ENCODE measurements at regions not wholly inside any gene's neighbourhood (a gene's known extent, or its start where the extent isn't known, plus 50 kb on each side); places are given as distances from the start of the nearest gene placed in this dataset.

- ATAC-seq, result no peak
- H3K36me3 ChIP-seq, result no peaks in the 10 kb centered on the region
- no peaks in the 10 kb centered on the region for H3K9me3 ChIP-seq
- peaks cover 0 to 5% of the 10 kb centered on the region in 2 donors for H3K27me3 ChIP-seq
- no peaks in the 10 kb centered on the region for H3K4me1 ChIP-seq
- intact Hi-C loops (cut with DNase I), result no loop called here
- H3K27ac ChIP-seq, result no peak overlapping the region
- TF ChIP-seq CTCF (IDR thresholded peaks at IDR 0.05), result no peak
- no peak for DNase-seq
- no peak overlapping the region for H3K4me3 ChIP-seq
These were observed 82.8 kb upstream of the MRPS22 start for GRCh38 chr3:139260793-139261736.

GRCh38 chr3:139261754-139262586 lies 81.8 kb upstream of the MRPS22 start:
- Histone ChIP-seq H3K27me3 (peaks cover 0 to 5% of the 10 kb centered on the region in 2 donors), H3K4me3 (no peak overlapping the region), H3K36me3 (no peaks in the 10 kb centered on the region), H3K27ac (no peak overlapping the region), H3K9me3 (no peaks in the 10 kb centered on the region), H3K4me1 (no peaks in the 10 kb centered on the region)
- ATAC-seq (no peak), DNase-seq (peak in 2 of 4 donors; percentile 46 to 64)
- intact Hi-C loops (cut with DNase I), result no loop called here
- no peak for TF ChIP-seq CTCF (IDR thresholded peaks at IDR 0.05)

- peaks cover 0 to 3% of the 10 kb centered on the region in 2 donors for H3K27me3 ChIP-seq
- DNase-seq (no peak), ATAC-seq (no peak)
- no peaks in the 10 kb centered on the region for H3K36me3 ChIP-seq
- H3K4me1 ChIP-seq, result no peaks in the 10 kb centered on the region
- no peak overlapping the region for H3K4me3 ChIP-seq
- no peak for TF ChIP-seq CTCF (IDR thresholded peaks at IDR 0.05)
- intact Hi-C loops (cut with DNase I), result no loop called here
- no peak overlapping the region for H3K27ac ChIP-seq
- no peaks in the 10 kb centered on the region for H3K9me3 ChIP-seq
These were observed 80.0 kb upstream of the MRPS22 start for GRCh38 chr3:139263798-139264197.

GRCh38 chr3:139264375-139264774 lies 79.4 kb upstream of the MRPS22 start:
- intact Hi-C loops (cut with DNase I), result no loop called here
- no peak for TF ChIP-seq CTCF (IDR thresholded peaks at IDR 0.05)

More at GRCh38 chr3:139264375-139264774, 79.4 kb upstream of the MRPS22 start:
- H3K9me3 ChIP-seq, result no peaks in the 10 kb centered on the region
- no peak for ATAC-seq
- H3K27ac ChIP-seq, result no peak overlapping the region
- H3K4me3 ChIP-seq, result no peak overlapping the region
- no peak for DNase-seq
- no peaks in the 10 kb centered on the region for H3K27me3 ChIP-seq
- no peaks in the 10 kb centered on the region for H3K36me3 ChIP-seq
- H3K4me1 ChIP-seq, result no peaks in the 10 kb centered on the region

Data from left lung (tissue), 4 donors.